ENCODE measurements at regions not wholly inside any gene's neighbourhood (a gene's known extent, or its start where the extent isn't known, plus 50 kb on each side); places are given as distances from the start of the nearest gene placed in this dataset.
A peak's percentile ranks its signal among the peaks of the same experiment; 100 is the strongest.

DNA sequence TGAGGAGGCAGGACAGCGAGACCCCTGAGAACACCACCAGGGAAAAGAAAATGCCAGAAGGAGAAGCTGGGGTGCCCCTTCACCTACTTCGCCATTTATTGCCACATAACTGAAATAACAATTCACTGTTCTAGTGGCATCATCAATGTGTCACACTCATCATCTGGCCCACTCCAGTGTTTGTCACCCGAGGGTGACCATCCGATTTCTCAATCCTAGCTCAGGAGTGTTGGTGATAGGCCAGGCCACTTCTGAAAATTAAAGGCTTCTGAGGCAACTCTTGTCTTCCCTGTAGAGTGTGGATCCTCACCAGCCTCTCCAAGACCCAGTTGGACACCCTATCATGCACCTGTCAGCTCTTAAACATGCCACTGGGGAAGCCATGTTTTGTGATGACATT is 62.9 kb upstream of the BZW1 start:
- FAIRE-seq (no peak), DNase-seq (no peak)
- Histone ChIP-seq H3K9me3 (ENCODE audit: control insufficient read depth in 2 of 2, insufficient read depth in 1 of 2, low read depth in 1 of 2, low read length in 1 of 2) (no peaks in the 10 kb centered on the region), H3K4me1 (ENCODE audit: control insufficient read depth in 3 of 3, insufficient read depth in 2 of 3, low read depth in 1 of 3, low read length in 2 of 3) (peaks cover 0 to 18% (median 0%) of the 10 kb centered on the region in 3 donors), H3K27ac (ENCODE audit: low read depth in 1 of 3, low read length in 2 of 3) (no peak overlapping the region), H3K36me3 (ENCODE audit: control insufficient read depth in 3 of 3, insufficient read depth in 2 of 3, low read depth in 1 of 3, low read length in 3 of 3) (no peaks in the 10 kb centered on the region), H3K27me3 (ENCODE audit: control insufficient read depth in 3 of 3, insufficient read depth in 3 of 3, low read length in 3 of 3) (no peaks in the 10 kb centered on the region), H3K4me3 (ENCODE audit: low read depth in 1 of 3, low read length in 3 of 3) (no peak overlapping the region)
- 92 to 98% (median 95%) methylated on average over 4 of the region's 4 CpGs for WGBS, 3 donors

GRCh38 chr2:200749631-200750322 is 61.9 kb upstream of the BZW1 start:
- DNase-seq = no peak
- Histone ChIP-seq H3K4me3 (ENCODE audit: low read depth in 1 of 3, low read length in 3 of 3) (no peak overlapping the region), H3K27ac (ENCODE audit: low read depth in 1 of 3, low read length in 2 of 3) (no peak overlapping the region), H3K4me1 (ENCODE audit: control insufficient read depth in 3 of 3, insufficient read depth in 2 of 3, low read depth in 1 of 3, low read length in 2 of 3) (peaks cover 0 to 19% (median 0%) of the 10 kb centered on the region in 3 donors), H3K27me3 (ENCODE audit: control insufficient read depth in 3 of 3, insufficient read depth in 3 of 3, low read length in 3 of 3) (no peaks in the 10 kb centered on the region), H3K36me3 (ENCODE audit: control insufficient read depth in 3 of 3, insufficient read depth in 2 of 3, low read depth in 1 of 3, low read length in 3 of 3) (no peaks in the 10 kb centered on the region), H3K9me3 (ENCODE audit: control insufficient read depth in 2 of 2, insufficient read depth in 1 of 2, low read depth in 1 of 2, low read length in 1 of 2) (no peaks in the 10 kb centered on the region)
- 94 to 96% (median 94%) methylated on average over 4 of the region's 4 CpGs for whole genome bisulfite sequencing, 3 donors
- FAIRE-seq = no peak

- DNase-seq = no peak
- 65 to 72% (median 69%) methylated on average over 6 of the region's 6 CpGs for WGBS, 3 donors
- no peak overlapping the region for H3K4me3 ChIP-seq (ENCODE audit: low read depth in 1 of 3, low read length in 3 of 3)
- H3K27ac ChIP-seq (ENCODE audit: low read depth in 1 of 3, low read length in 2 of 3) = no peak overlapping the region
- H3K9me3 ChIP-seq (ENCODE audit: control insufficient read depth in 2 of 2, insufficient read depth in 1 of 2, low read depth in 1 of 2, low read length in 1 of 2) = no peaks in the 10 kb centered on the region
- no peaks in the 10 kb centered on the region for H3K36me3 ChIP-seq (ENCODE audit: control insufficient read depth in 3 of 3, insufficient read depth in 2 of 3, low read depth in 1 of 3, low read length in 3 of 3)
- no peak for FAIRE-seq
- H3K4me1 ChIP-seq (ENCODE audit: control insufficient read depth in 3 of 3, insufficient read depth in 2 of 3, low read depth in 1 of 3, low read length in 2 of 3) = peaks cover 0 to 19% (median 0%) of the 10 kb centered on the region in 3 donors
- no peaks in the 10 kb centered on the region for H3K27me3 ChIP-seq (ENCODE audit: control insufficient read depth in 3 of 3, insufficient read depth in 3 of 3, low read length in 3 of 3)
These were observed 61.3 kb upstream of the BZW1 start for GRCh38 chr2:200750323-200750910.

- Histone ChIP-seq H3K27ac (ENCODE audit: low read depth in 1 of 3, low read length in 2 of 3) (no peak overlapping the region), H3K4me3 (ENCODE audit: low read depth in 1 of 3, low read length in 3 of 3) (no peak overlapping the region), H3K36me3 (ENCODE audit: control insufficient read depth in 3 of 3, insufficient read depth in 2 of 3, low read depth in 1 of 3, low read length in 3 of 3) (no peaks in the 10 kb centered on the region), H3K9me3 (ENCODE audit: control insufficient read depth in 2 of 2, insufficient read depth in 1 of 2, low read depth in 1 of 2, low read length in 1 of 2) (no peaks in the 10 kb centered on the region), H3K27me3 (ENCODE audit: control insufficient read depth in 3 of 3, insufficient read depth in 3 of 3, low read length in 3 of 3) (no peaks in the 10 kb centered on the region), H3K4me1 (ENCODE audit: control insufficient read depth in 3 of 3, insufficient read depth in 2 of 3, low read depth in 1 of 3, low read length in 2 of 3) (peaks cover 0 to 23% (median 0%) of the 10 kb centered on the region in 3 donors)
- WGBS, 3 donors = 75 to 82% (median 80%) methylated on average over 2 of the region's 2 CpGs
- DNase-seq (no peak), FAIRE-seq (no peak)
These were observed 59.9 kb upstream of the BZW1 start for GRCh38 chr2:200751786-200752185.

GRCh38 chr2:200752332-200752731 is 59.4 kb upstream of the BZW1 start:
- H3K27ac ChIP-seq (ENCODE audit: low read depth in 1 of 3, low read length in 2 of 3) = no peak overlapping the region
- no peaks in the 10 kb centered on the region for H3K36me3 ChIP-seq (ENCODE audit: control insufficient read depth in 3 of 3, insufficient read depth in 2 of 3, low read depth in 1 of 3, low read length in 3 of 3)
- no peak overlapping the region for H3K4me3 ChIP-seq (ENCODE audit: low read depth in 1 of 3, low read length in 3 of 3)
- no peaks in the 10 kb centered on the region for H3K27me3 ChIP-seq (ENCODE audit: control insufficient read depth in 3 of 3, insufficient read depth in 3 of 3, low read length in 3 of 3)
- FAIRE-seq (no peak), DNase-seq (no peak)
- H3K9me3 ChIP-seq (ENCODE audit: control insufficient read depth in 2 of 2, insufficient read depth in 1 of 2, low read depth in 1 of 2, low read length in 1 of 2) = no peaks in the 10 kb centered on the region
- 90 to 96% (median 94%) methylated on average over 2 of the region's 2 CpGs for WGBS, 3 donors
- peaks cover 0 to 27% (median 0%) of the 10 kb centered on the region in 3 donors for H3K4me1 ChIP-seq (ENCODE audit: control insufficient read depth in 3 of 3, insufficient read depth in 2 of 3, low read depth in 1 of 3, low read length in 2 of 3)

DNA sequence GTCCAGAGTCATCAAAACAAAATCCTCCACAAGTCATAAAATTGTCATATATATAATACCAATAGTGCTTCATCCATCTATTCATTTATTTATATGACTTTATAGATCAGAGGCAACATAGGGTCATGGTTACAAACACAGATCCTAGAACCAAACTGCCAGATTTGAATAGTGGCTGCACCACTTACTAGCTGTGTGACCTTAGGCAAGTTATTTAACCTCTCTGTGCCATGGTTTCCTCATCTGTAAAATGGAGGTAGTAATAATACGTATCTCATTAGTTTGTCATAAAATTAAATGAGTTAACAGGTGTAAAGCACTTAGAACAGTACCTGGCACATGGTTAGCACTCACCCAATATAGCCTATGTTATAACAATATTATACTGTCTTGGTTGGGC is 58.9 kb upstream of the BZW1 start:
- Histone ChIP-seq H3K36me3 (ENCODE audit: control insufficient read depth in 3 of 3, insufficient read depth in 2 of 3, low read depth in 1 of 3, low read length in 3 of 3) (no peaks in the 10 kb centered on the region), H3K4me1 (ENCODE audit: control insufficient read depth in 3 of 3, insufficient read depth in 2 of 3, low read depth in 1 of 3, low read length in 2 of 3) (peaks cover 0 to 24% (median 0%) of the 10 kb centered on the region in 3 donors), H3K27ac (ENCODE audit: low read depth in 1 of 3, low read length in 2 of 3) (no peak overlapping the region), H3K4me3 (ENCODE audit: low read depth in 1 of 3, low read length in 3 of 3) (no peak overlapping the region), H3K9me3 (ENCODE audit: control insufficient read depth in 2 of 2, insufficient read depth in 1 of 2, low read depth in 1 of 2, low read length in 1 of 2) (no peaks in the 10 kb centered on the region), H3K27me3 (ENCODE audit: control insufficient read depth in 3 of 3, insufficient read depth in 3 of 3, low read length in 3 of 3) (no peaks in the 10 kb centered on the region)
- no peak for FAIRE-seq
- no peak for DNase-seq
- 60 to 84% (median 83%) methylated on average over 1 of the region's 1 CpG for WGBS, 3 donors

GRCh38 chr2:200756618-200757321 is 54.9 kb upstream of the BZW1 start:
- H3K4me1 ChIP-seq (ENCODE audit: control insufficient read depth in 3 of 3, insufficient read depth in 2 of 3, low read depth in 1 of 3, low read length in 2 of 3) = peaks cover 0 to 15% (median 0%) of the 10 kb centered on the region in 3 donors
- H3K27ac ChIP-seq (ENCODE audit: low read depth in 1 of 3, low read length in 2 of 3) = no peak overlapping the region
- WGBS, 3 donors = 31 to 47% (median 32%) methylated on average over 4 of the region's 4 CpGs
- H3K36me3 ChIP-seq (ENCODE audit: control insufficient read depth in 3 of 3, insufficient read depth in 2 of 3, low read depth in 1 of 3, low read length in 3 of 3) = no peaks in the 10 kb centered on the region
- H3K4me3 ChIP-seq (ENCODE audit: low read depth in 1 of 3, low read length in 3 of 3) = no peak overlapping the region
- no peaks in the 10 kb centered on the region for H3K9me3 ChIP-seq (ENCODE audit: control insufficient read depth in 2 of 2, insufficient read depth in 1 of 2, low read depth in 1 of 2, low read length in 1 of 2)
- H3K27me3 ChIP-seq (ENCODE audit: control insufficient read depth in 3 of 3, insufficient read depth in 3 of 3, low read length in 3 of 3) = no peaks in the 10 kb centered on the region
- DNase-seq (peak; percentile 48 to 79), FAIRE-seq (no peak)

GRCh38 chr2:200757399-200757798 is 54.3 kb upstream of the BZW1 start:
- DNase-seq = no peak
- Histone ChIP-seq H3K27ac (ENCODE audit: low read depth in 1 of 3, low read length in 2 of 3) (no peak overlapping the region), H3K36me3 (ENCODE audit: control insufficient read depth in 3 of 3, insufficient read depth in 2 of 3, low read depth in 1 of 3, low read length in 3 of 3) (no peaks in the 10 kb centered on the region), H3K27me3 (ENCODE audit: control insufficient read depth in 3 of 3, insufficient read depth in 3 of 3, low read length in 3 of 3) (no peaks in the 10 kb centered on the region), H3K9me3 (ENCODE audit: control insufficient read depth in 2 of 2, insufficient read depth in 1 of 2, low read depth in 1 of 2, low read length in 1 of 2) (no peaks in the 10 kb centered on the region), H3K4me3 (ENCODE audit: low read depth in 1 of 3, low read length in 3 of 3) (no peak overlapping the region), H3K4me1 (ENCODE audit: control insufficient read depth in 3 of 3, insufficient read depth in 2 of 3, low read depth in 1 of 3, low read length in 2 of 3) (peaks cover 0 to 15% (median 0%) of the 10 kb centered on the region in 3 donors)
- no peak for FAIRE-seq
- WGBS, 3 donors = 74 to 79% (median 78%) methylated on average over 4 of the region's 4 CpGs

Measured in small intestine (tissue), 7 donors.